NCI-H345 (cell line): ENCODE measurements at regions not wholly inside any gene's neighbourhood (a gene's known extent, or its start where the extent isn't known, plus 50 kb on each side); places are given as distances from the start of the nearest gene placed in this dataset.
A peak's percentile ranks its signal among the peaks of the same experiment; 100 is the strongest.

Experiments
- DNase-seq: peaks from one replicate; lab custom pipeline; 2025; lab: John Stamatoyannopoulos, UW

DNA sequence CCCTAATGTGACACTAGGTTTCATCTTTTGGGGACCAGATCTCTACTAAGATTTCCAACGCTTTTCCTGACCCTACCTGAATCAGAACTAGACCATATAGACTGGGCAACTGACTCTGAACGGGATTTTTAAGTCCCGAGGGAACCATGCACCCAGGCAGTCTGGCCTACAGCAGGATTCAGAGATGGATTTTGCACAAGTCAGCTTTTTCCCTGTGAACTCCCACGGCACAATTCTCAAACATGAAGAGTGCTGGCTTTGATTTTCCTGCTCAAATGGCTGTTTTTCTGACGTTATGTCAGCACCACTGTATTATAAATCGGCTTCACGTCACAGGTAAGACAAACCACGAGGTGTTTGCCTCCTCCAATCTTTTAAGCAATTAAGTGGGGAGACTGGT is 409.1 kb downstream of the TCERG1L start:
- no peak for DNase-seq

DNA sequence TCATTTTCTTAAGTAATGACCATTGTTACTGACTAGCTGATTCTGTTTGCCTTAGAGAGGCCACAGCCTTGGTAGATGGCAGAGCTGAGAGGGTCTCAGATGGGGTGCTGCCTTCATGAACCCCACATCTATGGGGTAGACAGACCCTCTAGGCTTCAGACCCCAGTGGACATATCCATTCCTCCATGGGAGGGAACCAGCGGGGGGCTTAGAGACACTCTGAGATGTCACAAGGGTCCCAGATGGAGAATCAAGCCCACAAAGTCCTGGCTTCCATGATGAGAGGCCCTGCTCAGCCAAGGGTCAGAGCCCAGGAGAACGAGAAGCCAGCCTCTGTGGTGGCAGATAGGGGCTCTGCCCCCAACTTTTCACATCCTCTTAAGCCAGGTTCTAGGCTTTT is 408.6 kb downstream of the TCERG1L start:
- no peak for DNase-seq

DNA sequence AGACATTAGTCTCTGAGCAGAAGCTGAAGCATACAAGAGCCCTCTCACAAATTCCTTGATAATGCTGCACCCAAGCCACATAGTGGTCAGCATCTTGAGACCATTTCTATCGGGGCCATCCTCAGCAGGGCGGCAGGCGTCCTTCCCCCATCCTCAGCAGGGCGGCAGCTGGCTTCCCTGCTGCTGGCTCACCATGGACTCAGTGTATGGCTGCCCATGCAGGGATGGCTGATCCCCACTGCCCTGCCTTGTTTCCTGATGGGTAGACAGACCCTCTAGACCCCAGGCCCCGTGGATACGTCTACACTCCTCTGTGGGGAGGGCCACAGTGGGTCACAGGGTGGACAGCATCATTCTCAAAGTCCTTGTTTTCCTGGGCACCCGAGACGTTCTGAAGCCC is 406.8 kb downstream of the TCERG1L start:
- no peak for DNase-seq

DNA sequence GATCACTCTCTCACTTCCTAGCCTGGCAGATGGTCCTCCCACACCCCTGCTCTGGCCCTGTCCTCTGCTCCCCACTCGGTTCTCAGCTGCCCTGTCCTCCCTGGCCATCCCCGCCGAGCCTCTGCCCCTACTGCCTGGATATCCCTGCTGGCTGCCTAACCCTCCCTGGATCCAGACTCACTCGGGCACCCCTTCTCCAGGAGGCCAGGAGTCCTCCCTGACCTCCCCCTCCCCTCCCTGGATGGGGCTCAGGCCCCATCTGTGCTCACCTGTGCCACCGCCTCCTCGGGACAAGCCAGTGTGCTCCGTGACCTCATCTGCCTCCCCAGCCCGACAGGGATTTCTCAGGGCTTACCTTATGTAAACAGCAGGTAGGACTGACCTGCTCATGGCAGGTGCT is 406.1 kb downstream of the TCERG1L start:
- DNase-seq, result no peak

DNA sequence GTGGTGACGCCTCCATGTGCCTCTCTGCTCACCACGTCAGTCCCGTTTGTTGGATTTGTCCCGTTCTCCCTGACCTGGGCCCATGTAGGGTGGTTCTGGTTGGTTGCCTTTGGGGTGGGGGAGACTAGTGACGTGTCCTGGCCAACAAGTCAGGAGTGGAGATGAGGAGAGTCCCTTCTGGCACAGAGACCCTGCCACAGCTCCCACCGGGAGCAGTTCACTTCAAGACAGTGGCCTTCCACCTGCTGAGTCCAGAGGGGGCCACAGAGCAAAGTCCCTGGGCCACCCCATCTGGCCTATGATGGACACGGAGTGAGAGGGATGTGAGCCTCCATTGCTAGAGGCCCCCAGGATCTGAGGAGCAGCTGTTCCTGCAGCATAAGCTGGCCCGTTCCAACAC is 405.6 kb downstream of the TCERG1L start:
- DNase-seq, result no peak

DNA sequence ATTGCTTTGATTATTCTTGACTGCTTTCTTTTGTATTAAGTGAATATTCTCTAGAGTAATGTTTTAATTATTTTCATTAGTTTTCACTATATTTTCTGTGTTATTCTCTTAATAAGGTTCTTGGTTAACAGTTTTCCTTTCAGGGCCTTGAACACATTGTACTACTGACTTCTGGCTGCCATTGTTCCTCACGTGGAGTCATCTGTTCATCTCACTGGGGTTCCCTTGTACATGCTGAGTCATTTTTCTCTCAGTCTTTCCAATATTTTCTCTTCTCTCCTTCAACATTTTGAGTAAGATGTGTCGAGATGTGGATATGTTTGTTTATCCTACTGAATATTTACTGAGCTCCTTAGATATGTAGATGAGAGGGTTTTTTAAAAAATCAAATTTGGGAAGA is 400.7 kb downstream of the TCERG1L start:
- no peak for DNase-seq

DNA sequence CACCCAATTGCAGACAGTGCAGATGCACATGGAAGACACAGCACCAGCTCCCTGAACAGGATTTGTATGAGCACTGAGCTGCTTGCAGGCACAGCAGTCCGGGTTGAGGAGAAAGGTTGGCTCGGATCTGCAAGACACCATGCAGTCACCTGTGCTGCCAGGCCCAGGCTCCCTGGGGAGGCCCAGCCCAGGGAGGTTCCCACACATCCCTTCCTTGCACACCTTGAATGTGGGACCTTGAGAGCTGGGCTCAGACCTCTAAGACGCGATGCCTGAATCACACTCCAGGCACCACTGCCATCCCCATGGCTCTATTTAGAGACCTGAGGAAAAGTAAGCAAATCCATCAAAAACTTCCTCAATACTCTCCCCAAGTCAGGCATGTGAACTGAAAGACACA is 397.7 kb downstream of the TCERG1L start:
- no peak for DNase-seq

DNA sequence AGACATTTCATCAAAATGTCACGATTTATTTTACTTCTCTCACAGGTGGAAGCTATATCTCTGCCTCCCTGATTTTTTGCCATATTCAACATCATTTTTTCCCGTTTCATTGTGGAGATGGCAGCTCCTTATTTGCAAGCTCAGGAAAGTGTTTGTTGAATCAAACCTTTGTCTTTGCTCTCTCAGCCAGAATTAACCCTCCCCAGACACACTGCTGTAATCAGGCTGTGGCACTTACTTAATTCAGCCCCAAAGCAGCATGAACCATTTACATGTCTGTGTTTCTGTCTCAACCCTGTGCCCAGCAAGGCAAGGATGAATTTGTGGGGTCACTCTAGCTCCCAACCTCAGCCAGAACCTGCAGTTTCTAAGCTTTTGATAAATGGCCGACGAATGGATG is 397.2 kb downstream of the TCERG1L start:
- DNase-seq, result no peak

DNA sequence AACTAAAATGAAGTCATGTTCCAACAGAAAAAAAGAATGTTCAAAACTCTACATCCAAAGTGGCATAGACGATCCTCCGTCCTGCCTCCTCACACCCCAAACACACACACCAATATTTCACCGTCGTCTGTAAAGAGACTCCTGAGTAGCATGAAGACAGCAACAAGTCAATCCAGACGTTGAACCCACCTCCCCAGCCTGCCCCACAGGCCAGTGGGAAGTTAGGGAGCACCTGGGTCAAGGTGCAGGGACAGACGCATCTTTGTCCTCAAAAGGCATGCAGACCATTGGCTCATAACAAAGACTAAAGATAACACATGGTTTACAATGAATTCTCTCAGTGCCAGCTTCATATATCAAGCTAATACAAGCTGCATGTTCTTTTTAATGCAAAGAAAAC is 396.5 kb downstream of the TCERG1L start:
- no peak for DNase-seq

DNA sequence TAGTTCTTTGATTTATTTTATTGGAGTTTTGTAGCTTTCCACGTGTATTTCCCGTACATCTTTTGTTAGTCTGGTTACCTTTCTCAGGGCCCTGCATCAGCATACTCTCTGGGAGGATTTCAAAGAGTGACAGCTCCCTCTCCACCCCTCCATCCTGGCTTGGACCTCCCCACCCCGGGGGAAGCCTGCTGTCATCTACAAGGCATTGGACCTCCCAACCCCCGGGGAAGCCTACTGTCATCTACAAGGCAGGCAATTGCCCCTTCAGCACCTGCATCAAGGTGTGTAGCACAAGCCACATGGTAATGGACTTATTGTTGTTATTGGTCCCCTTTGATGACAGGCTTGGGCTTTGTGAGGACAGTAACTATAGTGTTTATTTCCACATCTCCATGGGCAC is 390.1 kb downstream of the TCERG1L start:
- DNase-seq, result no peak

DNA sequence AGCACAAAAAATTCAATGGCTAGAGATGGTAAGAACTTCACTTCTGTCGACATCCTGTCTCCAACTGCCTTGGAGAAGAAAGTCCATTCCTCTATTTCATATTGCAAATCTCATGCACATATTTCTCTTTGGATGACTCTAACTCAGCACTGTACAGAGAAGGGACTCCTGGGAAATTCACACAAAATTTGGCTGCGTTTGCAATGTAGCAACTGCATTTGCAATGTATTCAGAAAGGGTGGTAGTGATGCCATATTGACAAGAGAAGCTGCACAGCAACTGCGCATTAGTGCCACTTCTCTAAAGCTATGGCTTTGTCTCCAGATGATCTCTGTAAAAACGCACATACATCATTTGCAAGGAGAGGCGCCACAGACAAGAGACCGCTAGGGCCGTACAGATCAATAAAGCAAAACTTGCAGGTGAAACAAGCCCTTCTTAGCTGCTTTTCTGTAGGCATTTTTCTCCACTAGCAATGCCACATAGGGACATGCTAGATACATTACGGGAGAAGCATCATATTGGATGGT is 389.5 kb downstream of the TCERG1L start:
- no peak for DNase-seq

DNA sequence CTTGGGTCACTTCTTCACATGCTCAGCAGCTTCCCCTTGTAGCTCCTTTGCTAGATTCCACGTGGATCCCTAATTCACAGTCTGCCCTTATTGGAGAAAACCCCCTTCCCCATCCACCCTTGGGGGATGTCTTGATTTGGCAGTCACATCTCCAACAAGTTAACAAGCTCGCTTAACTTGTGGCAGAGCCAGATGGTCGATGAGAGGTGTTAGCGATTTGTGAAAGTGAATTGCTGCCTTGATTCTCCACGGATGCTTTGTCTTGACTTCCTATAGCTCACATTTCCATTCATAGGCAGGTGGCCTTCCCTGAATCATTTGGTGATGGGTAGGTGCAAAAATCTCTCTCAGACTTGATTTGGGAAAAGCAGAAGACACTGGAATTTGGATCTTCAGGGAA is 387.9 kb downstream of the TCERG1L start:
- DNase-seq, result no peak

DNA sequence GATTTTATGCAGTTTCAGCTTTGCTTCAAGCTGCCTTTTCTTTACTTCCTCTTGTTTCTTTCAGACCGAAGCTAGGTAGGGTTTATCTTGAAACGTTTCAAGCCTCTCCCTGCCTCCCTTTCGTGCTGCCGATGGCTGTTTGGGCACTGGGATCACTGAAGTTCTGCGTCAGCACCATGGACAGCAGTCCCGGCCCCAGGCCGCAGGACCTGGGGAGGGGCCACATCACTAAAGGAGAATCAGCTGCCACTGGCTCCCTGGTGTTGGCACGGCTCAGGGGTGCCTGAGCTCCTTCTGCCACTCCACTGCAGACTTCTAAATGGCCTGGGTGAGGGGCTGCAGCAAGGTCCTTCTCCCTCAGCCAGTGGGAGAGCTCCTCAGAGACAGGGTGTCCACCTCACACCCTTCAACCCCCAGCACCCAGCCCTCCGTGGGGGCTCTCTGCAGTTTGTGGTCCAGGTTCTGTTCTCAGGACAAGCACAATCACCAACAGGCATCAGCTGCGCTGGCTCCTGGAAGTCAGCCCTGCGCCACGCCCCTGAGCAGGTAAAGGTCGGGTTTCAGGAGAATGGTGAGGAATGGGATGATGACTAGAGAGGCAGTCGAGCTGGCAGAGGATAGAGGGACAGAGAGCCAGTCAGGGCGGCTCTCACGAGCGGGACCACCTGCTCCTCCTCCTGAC is 387.2 kb downstream of the TCERG1L start:
- DNase-seq, result no peak

DNA sequence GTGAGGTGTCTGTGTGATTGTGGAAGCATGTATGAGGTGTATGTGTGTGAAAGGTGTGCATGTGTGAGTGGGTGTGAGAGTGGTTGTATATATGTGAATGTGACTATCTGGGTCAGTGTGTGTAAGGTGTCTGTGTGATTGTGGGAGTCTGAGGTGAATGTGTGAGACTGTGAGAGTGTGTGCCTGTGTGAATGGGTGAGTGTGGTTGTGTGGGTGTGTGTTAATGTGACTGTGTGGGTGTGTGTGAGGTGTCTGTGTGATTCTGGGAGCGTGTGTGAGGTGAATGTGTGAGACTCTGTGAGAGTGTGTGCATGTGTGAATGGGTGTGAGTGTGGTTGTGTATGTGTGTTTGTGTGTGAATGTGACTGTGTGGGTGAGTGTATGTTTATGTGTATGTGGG is 385.1 kb downstream of the TCERG1L start:
- no peak for DNase-seq

DNA sequence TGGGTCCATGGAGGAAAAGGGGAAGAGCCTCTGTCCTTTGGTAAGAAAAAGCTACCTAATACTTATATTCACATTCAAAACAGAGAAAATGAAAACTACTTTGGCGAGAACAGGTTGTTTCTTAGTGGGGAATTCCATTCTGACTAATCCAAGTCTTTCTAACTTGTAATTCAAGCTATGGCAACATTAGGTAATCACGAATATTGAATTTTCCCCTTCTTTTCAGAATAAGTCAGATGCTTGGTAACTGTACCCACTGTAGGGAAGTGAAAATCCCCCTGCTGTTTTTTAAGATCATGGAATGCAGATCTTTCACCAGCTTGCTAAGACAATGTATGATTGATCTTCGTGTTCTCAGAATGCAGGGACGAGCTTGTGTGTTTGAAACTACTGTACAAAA is 384.4 kb downstream of the TCERG1L start:
- DNase-seq, result no peak

DNA sequence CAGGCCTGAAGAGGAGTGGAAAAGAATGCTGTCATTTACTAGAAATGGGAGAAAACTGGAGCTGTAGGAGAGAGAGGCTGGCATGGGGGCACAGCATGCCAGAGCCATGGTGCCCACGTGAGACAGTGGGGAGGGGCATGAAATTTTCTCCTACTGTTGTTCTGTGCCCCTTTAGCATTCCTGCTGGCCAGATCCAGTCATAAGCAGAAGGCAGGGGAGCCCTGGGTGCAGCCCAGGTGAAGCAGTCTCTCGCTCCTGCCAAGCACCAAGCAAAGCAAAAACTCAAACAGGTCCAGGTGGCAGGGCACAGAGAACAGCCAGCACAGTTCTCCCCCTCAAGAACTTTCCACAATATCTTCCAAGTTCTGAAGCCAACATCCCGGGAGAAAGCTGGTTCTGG is 383.2 kb downstream of the TCERG1L start:
- DNase-seq, result no peak

DNA sequence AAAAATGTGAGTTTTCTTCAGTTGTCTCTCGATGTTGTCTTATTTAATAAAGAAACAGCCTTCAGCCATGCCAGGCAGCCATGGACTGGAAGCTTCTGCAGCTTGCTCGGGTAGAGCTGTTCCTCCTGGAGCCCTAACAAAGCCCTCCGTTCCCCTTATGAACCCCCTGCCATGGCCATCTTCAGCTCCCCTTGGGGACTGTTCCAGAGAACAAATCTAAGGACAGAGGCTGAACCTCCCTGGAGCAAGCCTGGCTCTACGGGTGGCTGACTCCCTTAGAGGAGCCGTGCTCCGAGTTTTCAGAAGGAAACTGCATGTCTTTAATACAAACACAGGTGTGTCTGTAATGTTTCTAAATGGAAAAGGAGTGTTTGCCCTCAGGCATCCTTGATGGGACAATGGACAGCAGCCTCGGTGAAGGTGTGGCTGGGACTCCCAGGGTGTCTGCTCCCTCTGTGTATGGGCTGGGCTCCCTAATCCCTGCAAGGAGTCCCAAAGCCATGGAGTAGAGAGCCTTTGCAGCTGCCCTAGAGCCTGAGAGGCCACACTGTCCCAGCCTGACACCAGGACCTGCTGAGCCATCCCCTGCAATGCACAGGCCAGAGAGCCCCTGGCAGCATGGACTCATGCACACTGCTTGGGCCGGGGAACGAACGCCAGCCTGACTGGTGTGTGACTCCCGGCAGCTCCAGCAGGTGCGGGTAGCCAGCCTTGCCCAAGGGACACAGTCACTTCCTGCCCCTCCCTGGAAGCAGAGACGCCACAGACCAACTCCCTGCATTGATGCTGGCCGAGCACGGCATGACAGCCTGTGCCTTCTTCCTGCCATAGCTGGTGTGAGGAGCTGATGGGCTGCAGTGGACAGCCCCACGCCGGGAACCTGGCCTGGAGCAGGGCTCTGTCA is 381.8 kb downstream of the TCERG1L start:
- peak; percentile 27 for DNase-seq

DNA sequence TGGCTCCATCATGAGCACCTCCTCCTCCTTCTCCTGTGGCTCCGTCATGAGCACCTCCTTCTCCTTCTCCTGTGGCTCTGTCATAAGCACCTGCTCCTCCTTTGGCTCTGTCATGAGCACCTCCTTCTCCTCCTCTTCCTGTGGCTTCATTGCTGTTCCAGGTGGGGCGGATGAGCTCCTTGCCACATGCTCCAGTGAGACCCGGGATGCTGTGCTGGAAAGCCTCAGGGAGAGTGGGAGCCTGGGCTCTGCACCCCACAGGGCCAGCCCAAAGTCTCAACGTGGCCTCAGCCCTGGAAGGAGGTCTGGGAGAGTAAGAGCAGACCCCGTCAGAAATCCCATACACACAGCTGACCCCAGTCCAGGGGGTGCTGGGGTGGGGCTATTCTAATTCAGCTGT is 380.7 kb downstream of the TCERG1L start:
- DNase-seq, result no peak

DNA sequence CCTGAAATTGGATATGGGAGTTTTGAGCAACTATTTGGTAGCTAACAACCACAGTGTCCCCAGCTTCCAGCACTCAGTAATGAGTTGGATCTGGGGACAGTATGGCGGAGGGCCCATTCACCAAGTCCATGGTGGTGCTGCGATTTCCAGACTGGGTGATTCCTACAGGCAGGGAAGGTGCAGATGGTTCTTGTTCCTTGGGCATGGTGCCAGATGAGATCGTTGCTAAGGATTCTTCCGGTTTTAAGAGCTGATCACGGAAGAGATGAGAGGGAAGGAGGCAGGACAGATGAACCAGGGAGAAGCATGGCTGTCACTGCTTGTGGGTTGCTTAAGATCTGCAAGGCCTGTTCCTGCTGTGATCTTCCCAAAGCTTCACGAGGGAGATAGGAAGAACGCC is 380.3 kb downstream of the TCERG1L start:
- DNase-seq, result no peak

DNA sequence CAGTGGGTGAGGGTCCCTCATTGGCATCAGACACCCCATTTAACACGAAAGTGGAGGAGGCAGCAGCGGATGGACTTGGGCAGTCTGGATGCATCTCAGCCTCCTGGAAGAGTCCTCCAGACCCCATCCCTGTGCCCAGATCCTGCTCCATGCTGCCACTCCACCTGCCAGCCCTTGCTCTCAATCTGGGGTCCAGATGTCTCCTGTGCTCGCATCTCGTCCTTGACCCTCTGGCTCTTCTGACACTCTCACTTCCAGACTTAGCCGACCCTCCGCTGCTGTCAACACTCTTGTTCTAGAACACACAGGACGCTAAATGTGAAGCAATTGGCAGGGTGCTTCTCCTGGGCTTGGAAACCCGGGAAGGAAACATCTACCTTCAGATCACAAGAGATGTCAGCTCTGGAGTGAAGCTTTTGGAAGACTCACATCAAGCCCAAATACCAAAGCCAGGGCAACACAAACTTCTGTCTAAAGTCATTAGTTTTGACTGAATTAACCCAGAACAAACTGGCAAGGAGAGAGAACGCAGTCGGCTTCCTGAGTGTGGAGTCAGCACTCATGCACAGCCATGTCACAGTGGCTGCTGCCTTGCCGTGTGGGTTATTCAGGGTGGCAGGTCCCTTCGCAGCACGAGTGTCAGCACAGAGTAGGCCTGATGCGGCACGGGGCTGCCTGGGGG is 379.1 kb downstream of the TCERG1L start:
- no peak for DNase-seq

DNA sequence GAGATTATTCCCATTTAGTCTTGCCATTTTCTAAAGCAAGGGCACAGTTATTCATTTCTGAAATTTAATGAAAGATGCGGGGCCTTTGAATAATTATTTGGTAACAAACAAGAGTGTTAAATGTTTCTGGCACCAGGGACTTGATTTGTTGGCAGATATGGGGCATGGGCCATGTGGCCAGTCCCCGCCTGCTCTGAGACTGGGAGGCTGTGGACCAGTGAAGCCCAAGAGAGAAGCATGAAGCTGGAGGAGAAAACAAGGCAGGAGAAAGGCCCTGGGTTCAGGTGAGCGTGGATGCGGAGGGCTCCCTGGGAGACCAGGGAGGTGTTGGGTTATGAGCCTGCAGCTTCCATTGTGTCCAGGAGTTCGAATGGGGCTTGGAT is 378.5 kb downstream of the TCERG1L start:
- DNase-seq, result no peak

DNA sequence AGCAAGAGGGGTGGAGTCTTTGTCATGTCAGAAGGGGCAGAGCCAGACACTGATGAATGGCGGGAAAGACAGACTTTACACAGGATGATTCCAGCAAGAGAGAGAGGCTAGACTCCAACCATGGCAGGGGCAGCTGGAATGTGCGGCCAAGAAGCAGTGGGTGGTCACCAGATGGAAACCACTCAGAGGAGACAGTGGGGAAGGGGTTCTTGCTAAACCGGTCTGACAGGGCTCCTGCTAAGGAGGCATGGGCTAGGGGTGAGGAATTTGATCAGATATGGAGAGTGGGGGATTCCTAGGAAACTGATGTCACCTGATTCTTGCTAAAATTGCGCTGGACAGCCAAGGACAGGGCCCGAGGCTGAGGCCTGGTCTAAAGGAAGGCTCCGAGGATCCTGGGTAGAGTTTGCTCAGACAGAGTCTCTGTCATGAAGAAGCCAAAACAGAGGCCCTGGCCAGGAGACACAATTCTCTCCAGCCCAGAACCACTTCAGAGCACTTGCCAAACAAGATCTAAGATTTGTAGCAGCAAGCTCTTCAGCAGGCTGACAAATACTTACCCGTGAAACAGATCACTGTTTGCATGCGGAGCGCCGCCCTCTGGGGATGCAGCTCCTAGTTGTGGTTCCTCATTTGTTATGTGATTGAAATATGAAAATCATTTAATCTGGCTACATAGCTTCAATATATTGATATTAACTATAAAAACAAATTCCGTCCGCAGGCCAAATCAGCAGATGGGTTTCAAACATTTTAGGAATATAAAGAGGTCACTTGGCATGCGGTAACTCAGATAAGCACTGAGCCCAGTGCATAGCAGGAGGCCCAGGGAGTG is 377.0 kb downstream of the TCERG1L start:
- DNase-seq, result peak; percentile 36
